Liver (tissue), 8 donors: ENCODE measurements at regions not wholly inside any gene's neighbourhood (a gene's known extent, or its start where the extent isn't known, plus 50 kb on each side); places are given as distances from the start of the nearest gene placed in this dataset.

Experiments used
- DNase-seq: peaks from one replicate; pipeline ENCODE4 v3.0.0-alpha.2; 2017; ENCODE audit warnings: low spot score
- H3K27ac ChIP-seq, 2 donors: one replicate each; pipeline ENCODE4 v1.7.0; 2013; ENCODE audit warnings: inconsistent platforms in 2 of 2, low read length in 2 of 2, control low read depth in 1 of 2, low read depth in 1 of 2, mild to moderate bottlenecking in 1 of 2
- H3K27me3 ChIP-seq, 4 donors: one replicate each; pipeline versions ENCODE4 v1.6.1 to v1.7.0; 2013; ENCODE audit warnings: low read length in 3 of 4, inconsistent platforms in 1 of 4, mild to moderate bottlenecking in 1 of 4, moderate library complexity in 1 of 4; ENCODE audit not compliant: control insufficient read depth in 4 of 4, insufficient read depth in 4 of 4
- H3K36me3 ChIP-seq, 4 donors: one replicate each; pipeline versions ENCODE4 v1.6.1 to v1.7.0; 2013; ENCODE audit warnings: low read length in 3 of 4, mild to moderate bottlenecking in 3 of 4, low read depth in 1 of 4, moderate library complexity in 1 of 4; ENCODE audit not compliant: control insufficient read depth in 4 of 4, insufficient read depth in 3 of 4
- H3K4me1 ChIP-seq, 4 donors: one replicate each; pipeline versions ENCODE4 v1.6.1 to v1.7.0; 2013; ENCODE audit warnings: low read length in 3 of 4, mild to moderate bottlenecking in 3 of 4, moderate library complexity in 1 of 4; ENCODE audit not compliant: control insufficient read depth in 4 of 4, insufficient read depth in 4 of 4
- H3K4me3 ChIP-seq, 3 donors: one replicate each; pipeline versions ENCODE4 v1.6.1 to v1.7.0; 2013; ENCODE audit warnings: low read length in 3 of 3, control low read depth in 1 of 3, low read depth in 1 of 3, mild to moderate bottlenecking in 1 of 3
- H3K9ac ChIP-seq, 2 donors: one replicate each; pipeline ENCODE4 v1.7.0; 2013; ENCODE audit warnings: low read length in 2 of 2, mild to moderate bottlenecking in 2 of 2, moderate library complexity in 2 of 2, control low read depth in 1 of 2, low read depth in 1 of 2
- H3K9me3 ChIP-seq, 4 donors: one replicate each; pipeline versions ENCODE4 v1.6.1 to v1.7.0; 2013; ENCODE audit warnings: low read length in 3 of 4; ENCODE audit not compliant: control insufficient read depth in 4 of 4
- ATF3 ChIP-seq: IDR thresholded peaks from 2 replicates; pipeline ENCODE4 v1.6.1; 2016; ENCODE audit warnings: antibody characterized with exemption
- CTCF ChIP-seq: fragments of 150-350 bp; IDR thresholded peaks from 2 replicates; pipeline ENCODE4 v1.5.1; 2017; ENCODE audit warnings: improper control_type of control experiment, low read depth, low read length; ENCODE audit not compliant: missing input control
- EGR1 ChIP-seq, 2 donors: IDR thresholded peaks; 2 replicates each; pipeline ENCODE4 v1.6.1; 2016 to 2018; ENCODE audit warnings: antibody characterized with exemption in 2 of 2, low read depth in 2 of 2
- FOXA1 ChIP-seq: IDR thresholded peaks from 2 replicates; pipeline ENCODE4 v1.6.1; 2016; ENCODE audit warnings: antibody characterized with exemption
- FOXA2 ChIP-seq: IDR thresholded peaks from 2 replicates; pipeline ENCODE4 v1.6.1; 2016; ENCODE audit warnings: antibody characterized with exemption
- GABPA ChIP-seq, 2 donors: IDR thresholded peaks in 1 of 2; conservative IDR thresholded peaks in 1 of 2; 2 replicates each; pipeline ENCODE4 v1.6.1; 2016; ENCODE audit warnings: antibody characterized with exemption in 2 of 2, mild to moderate bottlenecking in 1 of 2, moderate library complexity in 1 of 2
- HNF4A ChIP-seq, 2 donors: conservative IDR thresholded peaks; 2 replicates each; pipeline ENCODE4 v1.6.1; 2016; ENCODE audit warnings: antibody characterized with exemption in 2 of 2, mild to moderate bottlenecking in 2 of 2
- HNF4G ChIP-seq: IDR thresholded peaks from 2 replicates; pipeline ENCODE4 v1.6.1; 2016; ENCODE audit warnings: antibody characterized with exemption
- MAX ChIP-seq: IDR thresholded peaks from 2 replicates; pipeline ENCODE4 v1.6.1; 2016; ENCODE audit warnings: antibody characterized with exemption
- NR2F2 ChIP-seq: IDR thresholded peaks from 2 replicates; pipeline ENCODE4 v1.6.1; 2016; ENCODE audit warnings: antibody characterized with exemption
- RAD21 ChIP-seq, 2 donors: IDR thresholded peaks; 2 replicates each; pipeline ENCODE4 v1.6.1; 2016; ENCODE audit warnings: antibody characterized with exemption in 2 of 2, mild to moderate bottlenecking in 2 of 2
- REST ChIP-seq: IDR thresholded peaks from 2 replicates; pipeline ENCODE4 v1.6.1; 2016; ENCODE audit warnings: antibody characterized with exemption, mild to moderate bottlenecking
- RXRA ChIP-seq, 2 donors: IDR thresholded peaks; 2 replicates each; pipeline ENCODE4 v1.6.1; 2017 to 2018; ENCODE audit warnings: antibody characterized with exemption in 2 of 2, mild to moderate bottlenecking in 1 of 2
- SP1 ChIP-seq: IDR thresholded peaks from 2 replicates; pipeline ENCODE4 v1.6.1; 2018; ENCODE audit warnings: antibody characterized with exemption, mild to moderate bottlenecking
- YY1 ChIP-seq: IDR thresholded peaks from 2 replicates; pipeline ENCODE4 v1.6.1; 2016; ENCODE audit warnings: antibody characterized with exemption, mild to moderate bottlenecking
- ZBTB33 ChIP-seq: IDR thresholded peaks from 2 replicates; pipeline ENCODE4 v1.6.1; 2016; ENCODE audit warnings: antibody characterized with exemption
- WGBS: extraction: QIAGEN DNeasy Blood & Tissue Kit; methylation state at CpG from one replicate; pipeline ENCODE4 v1.1.7; 2013; 5-methylcytosine and 5-hydroxymethylcytosine counted together
- donor health status: healthy.
- donor health status: healthy.
- donor health status: healthy.
- donor health status: healthy.
- donor health status: healthy.

- TF ChIP-seq FOXA1 = no peak
- TF ChIP-seq ZBTB33 = no peak
- peaks cover 0 to 4% (median under 1%) of the 10 kb centered on the region in 4 donors for H3K9me3 ChIP-seq
- no peak overlapping the region for H3K4me3 ChIP-seq
- H3K36me3 ChIP-seq = no peaks in the 10 kb centered on the region
- no peak for DNase-seq
- 65% methylated on average over 10 of the region's 10 CpGs for WGBS
- no peaks in the 10 kb centered on the region for H3K4me1 ChIP-seq
- no peaks in the 10 kb centered on the region for H3K27me3 ChIP-seq
- H3K9ac ChIP-seq = no peak overlapping the region
- no peak overlapping the region for H3K27ac ChIP-seq
Observed at GRCh38 chr14:89603938-89604480, 187.0 kb upstream of the FOXN3 start.

GRCh38 chr14:89600950-89601826 lies 184.2 kb upstream of the FOXN3 start:
- no peak for TF ChIP-seq EGR1 (IDR thresholded peaks at IDR 0.05; ENCODE audit: low read depth in 2 of 2)
- TF ChIP-seq REST = no peak
- no peak for TF ChIP-seq MAX
- no peak for TF ChIP-seq ZBTB33
- Histone ChIP-seq H3K36me3 (no peaks in the 10 kb centered on the region), H3K9ac (no peak overlapping the region), H3K27ac (no peak overlapping the region), H3K27me3 (no peaks in the 10 kb centered on the region), H3K9me3 (peaks cover 0 to 15% (median 10%) of the 10 kb centered on the region in 4 donors), H3K4me1 (no peaks in the 10 kb centered on the region), H3K4me3 (no peak overlapping the region)
- no peak for DNase-seq
- WGBS = 77% methylated on average over 3 of the region's 3 CpGs

GRCh38 chr14:89600029-89600428 lies 183.0 kb upstream of the FOXN3 start:
- no peak overlapping the region for H3K4me3 ChIP-seq
- DNase-seq = no peak
- no peaks in the 10 kb centered on the region for H3K27me3 ChIP-seq
- no peak overlapping the region for H3K9ac ChIP-seq
- H3K36me3 ChIP-seq = no peaks in the 10 kb centered on the region
- no peaks in the 10 kb centered on the region for H3K4me1 ChIP-seq
- no peak overlapping the region for H3K27ac ChIP-seq
- peaks cover 0 to 15% (median 10%) of the 10 kb centered on the region in 4 donors for H3K9me3 ChIP-seq
- TF ChIP-seq GABPA (IDR thresholded peaks at IDR 0.05 in 1 of 2, conservative IDR thresholded peaks at IDR 0.05 in 1 of 2) (no peak), SP1 (no peak), ATF3 (no peak), HNF4A (conservative IDR thresholded peaks at IDR 0.05) (no peak), FOXA2 (no peak), NR2F2 (no peak), HNF4G (no peak), RXRA (IDR thresholded peaks at IDR 0.05) (no peak), CTCF (no peak), RAD21 (IDR thresholded peaks at IDR 0.05) (no peak), YY1 (no peak), MAX (no peak)
